WTC11 (cell line): ENCODE measurements at regions not wholly inside any gene's neighbourhood (a gene's known extent, or its start where the extent isn't known, plus 50 kb on each side); places are given as distances from the start of the nearest gene placed in this dataset.

ENCODE experiments used
- ATAC-seq: fragments of 200-7000 bp; cut with Tn5 transposase; 2 replicates; pipeline ENCODE4 v1.10.0; 2021; ENCODE audit warnings: mild to moderate bottlenecking, moderate library complexity
- CTCF ChIA-PET: fragments of 300-600 bp; sonication (Branson Sonifier 250); formaldehyde crosslinking; loops from one replicate; lab custom pipeline; 2021; ENCODE audit warnings: antibody characterized with exemption; lab: Charles Lee
- POLR2A ChIA-PET: fragments of 350-600 bp; sonication (Branson Sonifier 250); formaldehyde crosslinking; loops from one replicate; lab custom pipeline; 2021; ENCODE audit warnings: antibody characterized with exemption; lab: Charles Lee
- DNase-seq: peaks from one replicate; pipeline ENCODE4 v3.0.0; 2021; ENCODE audit warnings: low spot score
- H3K27ac Mint-ChIP-seq: 2 replicates; pipeline ENCODE4 v1.8.0; 2021; ENCODE audit warnings: mixed read lengths
- H3K27me3 Mint-ChIP-seq: 2 replicates; pipeline ENCODE4 v1.8.0; 2021; ENCODE audit warnings: low read depth, mild to moderate bottlenecking, moderate library complexity, mixed read lengths
- H3K36me3 Mint-ChIP-seq: 2 replicates; pipeline ENCODE4 v1.8.0; 2021; ENCODE audit warnings: mixed read lengths
- H3K4me1 Mint-ChIP-seq: 2 replicates; pipeline ENCODE4 v1.8.0; 2022; ENCODE audit warnings: mixed read lengths
- H3K4me3 Mint-ChIP-seq: 2 replicates; pipeline ENCODE4 v1.8.0; 2021; ENCODE audit warnings: mild to moderate bottlenecking, moderate library complexity, mixed read lengths
- H3K9me3 Mint-ChIP-seq: 2 replicates; pipeline ENCODE4 v1.8.0; 2021; ENCODE audit warnings: mixed read lengths
- ATF2 ChIP-seq: sonication (generic); formaldehyde crosslinking; IDR thresholded peaks from 2 replicates; pipeline ENCODE4 v1.8.1; 2022; ENCODE audit warnings: low read depth, missing genetic modification reagents, borderline replicate concordance
- CREB1 ChIP-seq: sonication (generic); formaldehyde crosslinking; IDR thresholded peaks from 2 replicates; pipeline ENCODE4 v1.8.0; 2023; ENCODE audit warnings: mild to moderate bottlenecking, missing genetic modification reagents
- CTCF ChIP-seq: fragments of 200-600 bp; IDR thresholded peaks from 2 replicates; pipeline ENCODE4 v1.8.0; 2022; ENCODE audit warnings: antibody characterized with exemption
- IRF1 ChIP-seq: sonication (generic); formaldehyde crosslinking; IDR thresholded peaks from 2 replicates; pipeline ENCODE4 v1.8.0; 2023; ENCODE audit warnings: missing genetic modification reagents
- NFE2L1 ChIP-seq: sonication (generic); formaldehyde crosslinking; IDR thresholded peaks from 2 replicates; pipeline ENCODE4 v1.8.1; 2023; ENCODE audit warnings: missing genetic modification reagents
- NR2C2 ChIP-seq: sonication (generic); formaldehyde crosslinking; IDR thresholded peaks from 2 replicates; pipeline ENCODE4 v1.8.0; 2022; ENCODE audit warnings: mild to moderate bottlenecking, missing genetic modification reagents
- OVOL2 ChIP-seq: fragments of 250-450 bp; sonication (Bioruptor Pico); IDR thresholded peaks from 2 replicates; pipeline ENCODE4 v1.9.0; 2021; ENCODE audit warnings: mild to moderate bottlenecking, borderline replicate concordance
- TEAD4 ChIP-seq: sonication (generic); formaldehyde crosslinking; IDR thresholded peaks from 2 replicates; pipeline ENCODE4 v1.8.0; 2022; ENCODE audit warnings: mild to moderate bottlenecking, missing genetic modification reagents
- ZNF121 ChIP-seq: sonication (generic); formaldehyde crosslinking; IDR thresholded peaks from 2 replicates; pipeline ENCODE4 v1.8.0; 2023; ENCODE audit warnings: missing genetic modification reagents
- ZNF232 ChIP-seq: sonication (generic); formaldehyde crosslinking; IDR thresholded peaks from 2 replicates; pipeline ENCODE4 v1.8.0; 2022; ENCODE audit warnings: mild to moderate bottlenecking, missing genetic modification reagents
- ZNF416 ChIP-seq: fragments of 250-450 bp; sonication (Bioruptor Pico); IDR thresholded peaks from 2 replicates; pipeline ENCODE4 v1.9.0; 2021; ENCODE audit warnings: mild to moderate bottlenecking, inconsistent platforms
- ZNF423 ChIP-seq: fragments of 250-450 bp; sonication (Bioruptor Pico); IDR thresholded peaks from 2 replicates; pipeline ENCODE4 v2.1.2; 2022; ENCODE audit warnings: mild to moderate bottlenecking, moderate library complexity
- TF ChIP-seq, protein P1 (sequence below): sonication (generic); formaldehyde crosslinking; IDR thresholded peaks from 2 replicates; pipeline ENCODE4 v1.8.0; 2022; ENCODE audit warnings: mild to moderate bottlenecking, missing genetic modification reagents
- TF ChIP-seq, protein P2 (sequence below): fragments of 250-450 bp; sonication (Bioruptor Pico); IDR thresholded peaks from 2 replicates; pipeline ENCODE4 v2.1.2; 2022; ENCODE audit warnings: mild to moderate bottlenecking, moderate library complexity
- TF ChIP-seq, protein P3 (sequence below): sonication (generic); formaldehyde crosslinking; conservative IDR thresholded peaks from 2 replicates; pipeline ENCODE4 v1.8.1; 2023; ENCODE audit warnings: mild to moderate bottlenecking, low read depth, missing genetic modification reagents, moderate library complexity

DNA sequence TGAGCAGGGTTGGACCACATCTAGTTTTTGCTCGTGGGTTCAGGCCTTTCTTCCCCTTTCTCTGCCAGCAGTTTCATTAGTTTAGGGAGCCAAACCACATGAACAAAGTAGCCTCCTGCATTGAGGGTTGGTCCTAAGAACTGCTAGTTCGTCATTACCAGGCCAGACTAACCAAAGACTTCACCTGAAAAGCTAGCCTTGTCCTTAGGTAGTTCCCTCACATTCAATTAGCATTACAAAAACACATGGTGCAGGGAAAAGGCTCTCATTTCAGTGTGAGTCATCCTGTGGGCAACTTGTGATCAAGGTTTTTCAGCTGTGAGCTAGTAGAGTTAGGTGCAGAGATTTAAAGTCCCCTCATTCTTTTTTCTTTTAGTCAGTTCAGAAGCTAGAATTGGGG, 279.3 kb upstream of the CTNNB1 start (continued):
- TF ChIP-seq ZNF232 (no peak), NR2C2 (no peak), TEAD4 (CRISPR knock-in tag) (no peak), ATF2 (CRISPR knock-in tag) (no peak), CTCF (no peak), ZNF423 (CRISPR knock-in tag) (no peak)

GRCh38 chr3:40921251-40921650, 278.1 kb upstream of the CTNNB1 start:
- ATAC-seq (no peak), DNase-seq (no peak)
- ChIA-PET CTCF (no interaction called here), POLR2A (no interaction called here)
- Mint-ChIP-seq H3K9me3 (peaks cover 9% of the 10 kb centered on the region), H3K4me1 (peaks cover 61% of the 10 kb centered on the region), H3K4me3 (no peak overlapping the region), H3K36me3 (peaks cover 4% of the 10 kb centered on the region), H3K27ac (no peak overlapping the region), H3K27me3 (no peaks in the 10 kb centered on the region)
- TF ChIP-seq, protein P1, sequence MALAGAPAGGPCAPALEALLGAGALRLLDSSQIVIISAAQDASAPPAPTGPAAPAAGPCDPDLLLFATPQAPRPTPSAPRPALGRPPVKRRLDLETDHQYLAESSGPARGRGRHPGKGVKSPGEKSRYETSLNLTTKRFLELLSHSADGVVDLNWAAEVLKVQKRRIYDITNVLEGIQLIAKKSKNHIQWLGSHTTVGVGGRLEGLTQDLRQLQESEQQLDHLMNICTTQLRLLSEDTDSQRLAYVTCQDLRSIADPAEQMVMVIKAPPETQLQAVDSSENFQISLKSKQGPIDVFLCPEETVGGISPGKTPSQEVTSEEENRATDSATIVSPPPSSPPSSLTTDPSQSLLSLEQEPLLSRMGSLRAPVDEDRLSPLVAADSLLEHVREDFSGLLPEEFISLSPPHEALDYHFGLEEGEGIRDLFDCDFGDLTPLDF (CRISPR knock-in tag): no peak
- TF ChIP-seq IRF1 (CRISPR knock-in tag) (no peak), NFE2L1 (no peak), ZNF416 (CRISPR knock-in tag) (no peak), ZNF121 (CRISPR knock-in tag) (no peak), CREB1 (CRISPR knock-in tag) (no peak), OVOL2 (CRISPR knock-in tag) (no peak), CTCF (no peak)
- TF ChIP-seq, protein P2, sequence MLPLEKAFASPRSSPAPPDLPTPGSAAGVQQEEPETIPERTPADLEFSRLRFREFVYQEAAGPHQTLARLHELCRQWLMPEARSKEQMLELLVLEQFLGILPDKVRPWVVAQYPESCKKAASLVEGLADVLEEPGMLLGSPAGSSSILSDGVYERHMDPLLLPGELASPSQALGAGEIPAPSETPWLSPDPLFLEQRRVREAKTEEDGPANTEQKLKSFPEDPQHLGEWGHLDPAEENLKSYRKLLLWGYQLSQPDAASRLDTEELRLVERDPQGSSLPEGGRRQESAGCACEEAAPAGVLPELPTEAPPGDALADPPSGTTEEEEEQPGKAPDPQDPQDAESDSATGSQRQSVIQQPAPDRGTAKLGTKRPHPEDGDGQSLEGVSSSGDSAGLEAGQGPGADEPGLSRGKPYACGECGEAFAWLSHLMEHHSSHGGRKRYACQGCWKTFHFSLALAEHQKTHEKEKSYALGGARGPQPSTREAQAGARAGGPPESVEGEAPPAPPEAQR: no peak
- TF ChIP-seq, protein P3, sequence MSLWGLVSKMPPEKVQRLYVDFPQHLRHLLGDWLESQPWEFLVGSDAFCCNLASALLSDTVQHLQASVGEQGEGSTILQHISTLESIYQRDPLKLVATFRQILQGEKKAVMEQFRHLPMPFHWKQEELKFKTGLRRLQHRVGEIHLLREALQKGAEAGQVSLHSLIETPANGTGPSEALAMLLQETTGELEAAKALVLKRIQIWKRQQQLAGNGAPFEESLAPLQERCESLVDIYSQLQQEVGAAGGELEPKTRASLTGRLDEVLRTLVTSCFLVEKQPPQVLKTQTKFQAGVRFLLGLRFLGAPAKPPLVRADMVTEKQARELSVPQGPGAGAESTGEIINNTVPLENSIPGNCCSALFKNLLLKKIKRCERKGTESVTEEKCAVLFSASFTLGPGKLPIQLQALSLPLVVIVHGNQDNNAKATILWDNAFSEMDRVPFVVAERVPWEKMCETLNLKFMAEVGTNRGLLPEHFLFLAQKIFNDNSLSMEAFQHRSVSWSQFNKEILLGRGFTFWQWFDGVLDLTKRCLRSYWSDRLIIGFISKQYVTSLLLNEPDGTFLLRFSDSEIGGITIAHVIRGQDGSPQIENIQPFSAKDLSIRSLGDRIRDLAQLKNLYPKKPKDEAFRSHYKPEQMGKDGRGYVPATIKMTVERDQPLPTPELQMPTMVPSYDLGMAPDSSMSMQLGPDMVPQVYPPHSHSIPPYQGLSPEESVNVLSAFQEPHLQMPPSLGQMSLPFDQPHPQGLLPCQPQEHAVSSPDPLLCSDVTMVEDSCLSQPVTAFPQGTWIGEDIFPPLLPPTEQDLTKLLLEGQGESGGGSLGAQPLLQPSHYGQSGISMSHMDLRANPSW (CRISPR knock-in tag): no peak
